Femur (tissue), 1 donor: ENCODE measurements at regions not wholly inside any gene's neighbourhood (a gene's known extent, or its start where the extent isn't known, plus 50 kb on each side); places are given as distances from the start of the nearest gene placed in this dataset.

Experiments used
- DNase-seq: peaks from one replicate; pipeline ENCODE4 v3.0.0-alpha.2; 2017

- no peak for DNase-seq
These were observed 698.9 kb downstream of the GALR1 start for GRCh38 chr18:77948567-77948966.

GRCh38 chr18:77949355-77949973, 699.8 kb downstream of the GALR1 start:
- DNase-seq: no peak

GRCh38 chr18:77959248-77959647, 709.6 kb downstream of the GALR1 start:
- DNase-seq: no peak

- no peak for DNase-seq
These were observed 711.3 kb downstream of the GALR1 start for GRCh38 chr18:77960791-77961410.

- no peak for DNase-seq
These were observed 717.4 kb downstream of the GALR1 start for GRCh38 chr18:77967071-77967470.

- DNase-seq: no peak
These were observed 718.1 kb downstream of the GALR1 start for GRCh38 chr18:77967791-77968190.

GRCh38 chr18:77969972-77970371, 720.3 kb downstream of the GALR1 start:
- DNase-seq: no peak

- DNase-seq: no peak
These were observed 721.2 kb downstream of the GALR1 start for GRCh38 chr18:77970814-77971213.

- DNase-seq: no peak
These were observed 724.1 kb downstream of the GALR1 start for GRCh38 chr18:77973745-77974144.

GRCh38 chr18:77974329-77974728, 724.7 kb downstream of the GALR1 start:
- no peak for DNase-seq

- no peak for DNase-seq
These were observed 727.7 kb downstream of the GALR1 start for GRCh38 chr18:77977331-77977730.

GRCh38 chr18:77980275-77980674, 730.6 kb downstream of the GALR1 start:
- DNase-seq: no peak

- DNase-seq: no peak
These were observed 732.2 kb downstream of the GALR1 start for GRCh38 chr18:77981874-77982273.

- DNase-seq: no peak
These were observed 733.6 kb downstream of the GALR1 start for GRCh38 chr18:77983270-77983669.

- no peak for DNase-seq
These were observed 734.5 kb downstream of the GALR1 start for GRCh38 chr18:77984178-77984577.

- no peak for DNase-seq
These were observed 735.2 kb downstream of the GALR1 start for GRCh38 chr18:77984833-77985232.

- no peak for DNase-seq
These were observed 736.1 kb downstream of the GALR1 start for GRCh38 chr18:77985526-77986281.

- no peak for DNase-seq
These were observed 740.5 kb downstream of the GALR1 start for GRCh38 chr18:77990131-77990530.

- DNase-seq: no peak
These were observed 741.3 kb downstream of the GALR1 start for GRCh38 chr18:77990901-77991300.

- DNase-seq: no peak
These were observed 742.4 kb downstream of the GALR1 start for GRCh38 chr18:77992057-77992456.

GRCh38 chr18:77993188-77993981, 743.7 kb downstream of the GALR1 start:
- DNase-seq: no peak

GRCh38 chr18:77995593-77995992, 745.9 kb downstream of the GALR1 start:
- DNase-seq: no peak

GRCh38 chr18:77996737-77997136, 747.1 kb downstream of the GALR1 start:
- DNase-seq: no peak
